IMR-90 (cell line): ENCODE measurements at regions not wholly inside any gene's neighbourhood (a gene's known extent, or its start where the extent isn't known, plus 50 kb on each side); places are given as distances from the start of the nearest gene placed in this dataset.

Experiments used
- ATAC-seq: fragments of 200-7000 bp; cut with Tn5 transposase; 2 replicates; pipeline ENCODE4 v1.9.1; 2020; ENCODE audit warnings: low read depth, mild to moderate bottlenecking, moderate library complexity
- BruUV-seq: library from RNA; stranded (reverse); fragments of 400-500 nt; replicated peaks from 2 replicates; lab custom pipeline; 2021; lab: Mats Ljungman, UMichigan
- CTCF ChIA-PET: fragments of 300-600 bp; formaldehyde crosslinking; extraction: SDS; loops from one replicate; lab custom pipeline; 2021; ENCODE audit warnings: antibody characterized with exemption; lab: Yijun Ruan, JAX
- POLR2A ChIA-PET: fragments of 300-600 bp; sonication (Branson Sonifier 250); formaldehyde crosslinking; loops from one replicate; lab custom pipeline; 2022; ENCODE audit warnings: antibody characterized with exemption; ENCODE audit not compliant: unreplicated experiment; lab: Charles Lee
- DNase-seq: peaks from one replicate; pipeline ENCODE4 v3.0.0; 2013
- H2AFZ ChIP-seq: replicated peaks from 2 replicates; pipeline ENCODE3; 2013; ENCODE audit warnings: low read length, mild to moderate bottlenecking; ENCODE audit not compliant: poor library complexity
- H2AK5ac ChIP-seq: 2 replicates; pipeline ENCODE4 v1.6.1; 2013; ENCODE audit warnings: low read depth, low read length, inconsistent platforms
- H2AK9ac ChIP-seq: replicated peaks from 2 replicates; pipeline ENCODE3; 2013; ENCODE audit warnings: mild to moderate bottlenecking, low read depth, low read length, moderate library complexity; ENCODE audit not compliant: poor library complexity
- H2BK120ac ChIP-seq: 2 replicates; pipeline ENCODE4 v1.6.1; 2013; ENCODE audit warnings: low read depth, low read length, inconsistent platforms
- H2BK15ac ChIP-seq: 3 replicates; pipeline ENCODE4 v1.6.1; 2013; ENCODE audit warnings: low read depth, low read length, inconsistent platforms
- H2BK20ac ChIP-seq: 2 replicates; pipeline ENCODE4 v1.6.1; 2013; ENCODE audit warnings: low read depth, mild to moderate bottlenecking, inconsistent platforms, low read length, moderate library complexity
- H2BK5ac ChIP-seq: 2 replicates; pipeline ENCODE4 v1.6.1; 2013; ENCODE audit warnings: mild to moderate bottlenecking, low read depth, low read length, inconsistent platforms; ENCODE audit not compliant: poor library complexity, severe bottlenecking
- H3K14ac ChIP-seq: replicated peaks from 2 replicates; pipeline ENCODE4 v1.6.1; 2013; ENCODE audit warnings: low read depth, low read length, inconsistent platforms
- H3K18ac ChIP-seq: 2 replicates; pipeline ENCODE4 v1.6.1; 2013; ENCODE audit warnings: low read depth, low read length, control low read depth
- H3K23ac ChIP-seq: 2 replicates; pipeline ENCODE4 v1.6.1; 2013; ENCODE audit warnings: low read depth, low read length, inconsistent platforms
- H3K27ac ChIP-seq: 2 replicates; pipeline ENCODE4 v1.5.1; 2013; ENCODE audit warnings: mild to moderate bottlenecking, control low read depth, low read length; ENCODE audit not compliant: insufficient read depth
- H3K27me3 ChIP-seq: 2 replicates; pipeline ENCODE4 v1.6.1; 2013; ENCODE audit warnings: low read length; ENCODE audit not compliant: control insufficient read depth, insufficient read depth
- H3K36me3 ChIP-seq: 2 replicates; pipeline ENCODE4 v1.6.1; 2013; ENCODE audit warnings: low read length, mixed read lengths; ENCODE audit not compliant: control insufficient read depth, insufficient read depth
- H3K4ac ChIP-seq: 2 replicates; pipeline ENCODE4 v1.6.1; 2013; ENCODE audit warnings: low read depth, low read length, inconsistent platforms
- H3K4me1 ChIP-seq: 2 replicates; pipeline ENCODE4 v1.6.1; 2013; ENCODE audit warnings: low read length, mixed read lengths; ENCODE audit not compliant: control insufficient read depth, insufficient read depth
- H3K4me2 ChIP-seq: 2 replicates; pipeline ENCODE4 v1.6.1; 2013; ENCODE audit warnings: low read depth, mild to moderate bottlenecking, control low read depth, low read length, moderate library complexity
- H3K4me3 ChIP-seq: 2 replicates; pipeline ENCODE4 v1.5.1; 2013; ENCODE audit warnings: low read depth, mild to moderate bottlenecking, control low read depth, low read length, moderate library complexity; ENCODE audit not compliant: insufficient read depth
- H3K56ac ChIP-seq: 2 replicates; pipeline ENCODE4 v1.6.1; 2013; ENCODE audit warnings: low read length, inconsistent platforms; ENCODE audit not compliant: insufficient read depth; ENCODE audit errors: extremely low read depth
- H3K79me1 ChIP-seq, 2 experiments: 2 replicates each; pipeline ENCODE4 v1.6.1; 2013; ENCODE audit warnings: low read length in 2 of 2, inconsistent platforms in 1 of 2, low read depth in 1 of 2
- H3K9ac ChIP-seq: 2 replicates; pipeline ENCODE4 v1.6.1; 2013; ENCODE audit warnings: low read depth, low read length, control low read depth
- H3K9me1 ChIP-seq: 2 replicates; pipeline ENCODE4 v1.6.1; 2013; ENCODE audit warnings: low read length, inconsistent platforms; ENCODE audit not compliant: insufficient read depth
- H3K9me3 ChIP-seq: 2 replicates; pipeline ENCODE4 v1.6.1; 2013; ENCODE audit warnings: low read length; ENCODE audit not compliant: control insufficient read depth, insufficient read depth
- H4K20me1 ChIP-seq: 2 replicates; pipeline ENCODE4 v1.6.1; 2013; ENCODE audit warnings: low read length, inconsistent platforms; ENCODE audit not compliant: insufficient read depth
- H4K5ac ChIP-seq: 2 replicates; pipeline ENCODE4 v1.6.1; 2013; ENCODE audit warnings: mild to moderate bottlenecking, low read depth, low read length, control low read depth
- H4K8ac ChIP-seq, 2 experiments: 2 replicates each; pipeline ENCODE4 v1.6.1; 2013; ENCODE audit warnings: low read depth in 2 of 2, low read length in 2 of 2, control low read depth in 1 of 2, inconsistent platforms in 1 of 2
- H4K91ac ChIP-seq: 2 replicates; pipeline ENCODE4 v1.6.1; 2013; ENCODE audit warnings: low read depth, low read length, inconsistent platforms; ENCODE audit not compliant: insufficient read depth
- BHLHE40 ChIP-seq: fragments of 150-350 bp; IDR thresholded peaks from 2 replicates; pipeline ENCODE4 v1.6.1; 2016; ENCODE audit warnings: mild to moderate bottlenecking, low read depth, low read length
- CEBPB ChIP-seq: IDR thresholded peaks from 2 replicates; pipeline ENCODE4 v1.6.1; 2012; ENCODE audit warnings: low read depth, low read length, improper control_type of control experiment
- ELK1 ChIP-seq: fragments of 150-350 bp; IDR thresholded peaks from 2 replicates; pipeline ENCODE4 v1.6.1; 2016; ENCODE audit warnings: low read depth, mild to moderate bottlenecking, low read length, moderate library complexity, borderline replicate concordance
- FOS ChIP-seq: fragments of 150-350 bp; IDR thresholded peaks from 2 replicates; pipeline ENCODE4 v1.6.1; 2016; ENCODE audit warnings: low read depth, low read length
- MAFK ChIP-seq: IDR thresholded peaks from 2 replicates; pipeline ENCODE4 v1.6.1; 2012; ENCODE audit warnings: low read depth, low read length, improper control_type of control experiment
- MAZ ChIP-seq: IDR thresholded peaks from 2 replicates; pipeline ENCODE4 v1.6.1; 2012; ENCODE audit warnings: low read depth, mild to moderate bottlenecking, low read length, improper control_type of control experiment, moderate library complexity, borderline replicate concordance
- MXI1 ChIP-seq: IDR thresholded peaks from 2 replicates; pipeline ENCODE4 v1.6.1; 2012; ENCODE audit warnings: low read depth, mild to moderate bottlenecking, low read length, moderate library complexity, borderline replicate concordance
- NFE2L2 ChIP-seq: fragments of 150-350 bp; IDR thresholded peaks from 2 replicates; pipeline ENCODE4 v1.6.1; 2016; ENCODE audit warnings: low read depth, mild to moderate bottlenecking, low read length
- POLR2A ChIP-seq: IDR thresholded peaks from 2 replicates; pipeline ENCODE4 v1.6.1; 2012; ENCODE audit warnings: mild to moderate bottlenecking, low read depth, low read length
- RFX5 ChIP-seq: IDR thresholded peaks from 2 replicates; pipeline ENCODE4 v1.8.0; 2012; ENCODE audit warnings: low read depth, mild to moderate bottlenecking, low read length, moderate library complexity
- USF2 ChIP-seq: fragments of 150-350 bp; IDR thresholded peaks from 2 replicates; pipeline ENCODE4 v1.6.1; 2017; ENCODE audit warnings: mild to moderate bottlenecking, antibody characterized with exemption, low read length, low read depth
- WGBS, 2 experiments: methylation state at CpG; one replicate each; pipeline versions ENCODE4 v1.1.5 to v1.1.7; 2013; ENCODE audit warnings: missing lambda C conversion rate in 2 of 2; ENCODE audit not compliant: insufficient read length in 1 of 2; ENCODE audit errors: extremely low coverage in 2 of 2; 5-methylcytosine and 5-hydroxymethylcytosine counted together
- dilution Hi-C: fragments of 300-500 bp; cut with HindIII; formaldehyde crosslinking; loops from one replicate; pipeline ENCODE4 v1.14.3; 2018; ENCODE audit warnings: low sequenced_read_pairs; ENCODE audit not compliant: unreplicated experiment
- in situ Hi-C: fragments of 300-500 bp; cut with MboI; formaldehyde crosslinking; loops from 3 replicates; pipeline ENCODE4 v1.14.3; 2019; ENCODE audit warnings: low sequenced_read_pairs, inconsistent platforms, mixed read lengths
- intact Hi-C: fragments of 100-400 bp; cut with micrococcal nuclease; formaldehyde crosslinking; loops from 2 replicates; pipeline ENCODE4 v1.10.0; 2022

GRCh38 chr6:48754641-48755040 is 643.6 kb upstream of the PTCHD4 start:
- Histone ChIP-seq H3K4me3 (no peak overlapping the region), H2BK20ac (no peak overlapping the region), H4K5ac (no peak overlapping the region), H3K9ac (no peak overlapping the region), H2BK120ac (no peak overlapping the region), H3K14ac (no peak overlapping the region), H4K91ac (no peak overlapping the region), H3K79me1 (no peaks in the 10 kb centered on the region), H3K27ac (no peak overlapping the region), H3K4ac (no peak overlapping the region), H3K18ac (no peak overlapping the region), H2BK15ac (no peak overlapping the region), H4K20me1 (no peaks in the 10 kb centered on the region), H3K9me1 (no peaks in the 10 kb centered on the region), H3K27me3 (no peaks in the 10 kb centered on the region), H2AK9ac (no peak overlapping the region), H3K23ac (no peak overlapping the region), H3K4me2 (no peak overlapping the region), H3K36me3 (no peaks in the 10 kb centered on the region), H2AFZ (no peak overlapping the region), H3K56ac (no peak overlapping the region), H3K9me3 (no peaks in the 10 kb centered on the region), H4K8ac (no peak overlapping the region), H2BK5ac (no peak overlapping the region), H3K4me1 (no peaks in the 10 kb centered on the region), H2AK5ac (no peak overlapping the region)
- no peak for DNase-seq
- ATAC-seq = no peak
- ChIA-PET POLR2A (no interaction called here), CTCF (interaction anchor here (0.7 kb wide), 1 partner anchor 351 kb away, joined by 4 read pairs; no protein-coding TSS in a partner anchor)
- BruUV-seq = no TSS peak
- intact Hi-C loops = no loop called here
- WGBS, 2 experiments = no CpG with 5 or more reads among the region's 3 CpGs
- no peak for TF ChIP-seq MAFK
- TF ChIP-seq MAZ = no peak
- TF ChIP-seq POLR2A = no peak
- TF ChIP-seq BHLHE40 = no peak
- no peak for TF ChIP-seq ELK1
- TF ChIP-seq NFE2L2 = no peak
- no peak for TF ChIP-seq USF2
- no peak for TF ChIP-seq RFX5
- TF ChIP-seq CEBPB = no peak
- no peak for TF ChIP-seq MXI1
- TF ChIP-seq FOS = no peak
- in situ Hi-C loops = loop anchor here (25.0 kb wide), 1 partner anchor 658 kb away; no protein-coding TSS in a partner anchor
- dilution Hi-C loops = no loop called here
